MM.1S (cell line): ENCODE measurements at regions not wholly inside any gene's neighbourhood (a gene's known extent, or its start where the extent isn't known, plus 50 kb on each side); places are given as distances from the start of the nearest gene placed in this dataset.

ENCODE experiments used
- DNase-seq: peaks from one replicate; pipeline ENCODE4 v3.0.0-alpha.2; 2015
- H2AFZ ChIP-seq: fragments of 300-600 bp; sonication (generic); 2 replicates; pipeline ENCODE4 v1.6.0; 2016; ENCODE audit warnings: antibody characterized with exemption, low read length
- H3F3A ChIP-seq: fragments of 300-600 bp; sonication (generic); 2 replicates; pipeline ENCODE4 v1.6.1; 2016; ENCODE audit warnings: mild to moderate bottlenecking, antibody characterized with exemption, low read length, moderate library complexity, mixed read lengths; ENCODE audit not compliant: insufficient read depth
- H3K27ac ChIP-seq: fragments of 300-600 bp; sonication (generic); 2 replicates; pipeline ENCODE4 v1.5.1; 2016; ENCODE audit warnings: mild to moderate bottlenecking, low read length
- H3K27me3 ChIP-seq: fragments of 300-600 bp; sonication (generic); replicated peaks from 2 replicates; pipeline ENCODE4 v1.6.0; 2016; ENCODE audit warnings: low read length; ENCODE audit not compliant: insufficient read depth
- H3K36me3 ChIP-seq: fragments of 300-600 bp; sonication (generic); replicated peaks from 2 replicates; pipeline ENCODE4 v1.6.1; 2016; ENCODE audit warnings: mild to moderate bottlenecking, low read length, mixed read lengths; ENCODE audit not compliant: insufficient read depth
- H3K4me1 ChIP-seq: fragments of 300-600 bp; sonication (generic); 2 replicates; pipeline ENCODE4 v1.6.1; 2016; ENCODE audit warnings: low read length, mixed read lengths
- H3K4me2 ChIP-seq: fragments of 300-600 bp; sonication (generic); 2 replicates; pipeline ENCODE4 v1.6.0; 2016; ENCODE audit warnings: low read depth, low read length
- H3K4me3 ChIP-seq: fragments of 300-600 bp; sonication (generic); 2 replicates; pipeline ENCODE4 v1.5.1; 2016; ENCODE audit warnings: low read length, mixed read lengths
- H3K79me2 ChIP-seq: fragments of 300-600 bp; sonication (generic); 2 replicates; pipeline ENCODE4 v1.6.1; 2016; ENCODE audit warnings: mixed run types, low read length, mixed read lengths
- H3K9ac ChIP-seq: fragments of 300-600 bp; sonication (generic); 2 replicates; pipeline ENCODE4 v1.6.1; 2016; ENCODE audit warnings: low read length, mixed read lengths
- H3K9me2 ChIP-seq: fragments of 300-600 bp; sonication (generic); replicated peaks from 2 replicates; pipeline ENCODE4 v1.6.1; 2016; ENCODE audit warnings: mild to moderate bottlenecking, low read length, mixed read lengths; ENCODE audit not compliant: insufficient read depth
- H3K9me3 ChIP-seq: fragments of 300-600 bp; sonication (generic); replicated peaks from 2 replicates; pipeline ENCODE4 v1.6.1; 2016; ENCODE audit warnings: mild to moderate bottlenecking, low read length, mixed read lengths; ENCODE audit not compliant: insufficient read depth
- H4K20me1 ChIP-seq: fragments of 300-600 bp; sonication (generic); 2 replicates; pipeline ENCODE4 v1.6.1; 2016; ENCODE audit warnings: mild to moderate bottlenecking, low read length, moderate library complexity, mixed read lengths; ENCODE audit not compliant: insufficient read depth
- CTCF ChIP-seq: fragments of 300-600 bp; sonication (generic); IDR thresholded peaks from 2 replicates; pipeline ENCODE4 v1.5.1; 2016; ENCODE audit warnings: antibody characterized with exemption, low read length, mixed read lengths
- EZH2 ChIP-seq: fragments of 300-600 bp; sonication (generic); optimal IDR thresholded peaks from 2 replicates; pipeline ENCODE3; 2017; ENCODE audit warnings: low read depth, mild to moderate bottlenecking, antibody characterized with exemption, low read length, mixed read lengths
- EZH2phosphoT487 ChIP-seq: fragments of 300-600 bp; sonication (generic); IDR thresholded peaks from 2 replicates; pipeline ENCODE4 v1.6.1; 2018; ENCODE audit warnings: antibody characterized with exemption, low read length

DNA sequence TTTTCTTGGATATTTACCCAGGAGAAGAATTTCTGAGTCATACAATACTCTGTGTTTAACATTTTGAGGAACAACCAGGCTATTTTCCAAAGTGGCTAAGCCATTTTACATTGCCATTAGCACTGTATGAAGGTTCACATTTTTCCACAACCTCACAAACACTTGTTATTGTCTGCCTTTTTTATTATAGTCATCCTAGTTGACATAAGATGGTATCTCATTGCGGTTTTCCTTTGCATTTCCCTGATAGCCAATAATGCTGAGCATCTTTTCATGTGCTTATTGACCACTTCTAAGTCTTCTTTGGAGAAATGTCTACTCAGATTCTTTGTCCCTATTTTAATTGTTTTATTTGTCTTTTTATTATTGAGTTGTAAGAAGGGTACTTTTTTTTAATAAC is 107.4 kb upstream of the CES5A start:
- H3K4me3 ChIP-seq = no peak overlapping the region
- no peaks in the 10 kb centered on the region for H3K27me3 ChIP-seq
- H3K36me3 ChIP-seq = no peaks in the 10 kb centered on the region
- no peaks in the 10 kb centered on the region for H3K4me1 ChIP-seq
- H3K9me2 ChIP-seq = no peaks in the 10 kb centered on the region
- TF ChIP-seq CTCF (no peak), EZH2 (no peak), EZH2phosphoT487 (no peak)
- no peak overlapping the region for H3K4me2 ChIP-seq
- H3K27ac ChIP-seq = no peak overlapping the region
- no peak for DNase-seq
- no peak overlapping the region for H2AFZ ChIP-seq
- H3K9ac ChIP-seq = no peak overlapping the region
- H3K9me3 ChIP-seq = no peaks in the 10 kb centered on the region
- no peaks in the 10 kb centered on the region for H3K79me2 ChIP-seq
- H4K20me1 ChIP-seq = no peaks in the 10 kb centered on the region
- no peaks in the 10 kb centered on the region for H3F3A ChIP-seq

DNA sequence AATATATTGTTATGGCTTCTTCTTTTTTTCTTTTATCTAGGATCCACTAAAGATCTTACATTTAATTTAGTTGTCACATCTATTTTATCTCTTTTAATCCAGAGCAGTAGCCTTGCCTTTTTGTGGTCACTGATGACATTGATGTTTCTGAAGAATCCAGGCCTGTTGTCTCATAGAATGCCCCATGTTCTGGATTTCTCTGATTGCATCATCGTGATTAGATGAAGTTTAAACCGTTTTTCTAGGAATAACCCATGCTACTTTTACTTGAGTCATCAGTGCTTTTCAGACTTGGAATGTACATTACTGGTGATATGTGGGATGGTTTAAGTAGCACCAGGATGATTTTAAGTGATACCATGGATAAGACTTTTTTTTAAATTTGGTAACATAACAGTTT is 106.4 kb upstream of the CES5A start:
- Histone ChIP-seq H3K9ac (no peak overlapping the region), H3F3A (no peaks in the 10 kb centered on the region), H3K27ac (no peak overlapping the region), H4K20me1 (no peaks in the 10 kb centered on the region), H3K4me3 (no peak overlapping the region), H3K4me1 (no peaks in the 10 kb centered on the region), H3K4me2 (no peak overlapping the region), H3K36me3 (no peaks in the 10 kb centered on the region), H2AFZ (no peak overlapping the region), H3K9me2 (no peaks in the 10 kb centered on the region), H3K27me3 (no peaks in the 10 kb centered on the region), H3K79me2 (no peaks in the 10 kb centered on the region), H3K9me3 (no peaks in the 10 kb centered on the region)
- TF ChIP-seq EZH2 (no peak), EZH2phosphoT487 (no peak), CTCF (no peak)
- DNase-seq = no peak

- Histone ChIP-seq H3K27me3 (no peaks in the 10 kb centered on the region), H3K27ac (no peak overlapping the region), H4K20me1 (no peaks in the 10 kb centered on the region), H3K4me1 (no peaks in the 10 kb centered on the region), H3K9me3 (no peaks in the 10 kb centered on the region), H3K36me3 (no peaks in the 10 kb centered on the region), H3K4me3 (no peak overlapping the region), H3K9ac (no peak overlapping the region), H3K4me2 (no peak overlapping the region), H3K9me2 (no peaks in the 10 kb centered on the region), H2AFZ (no peak overlapping the region), H3K79me2 (no peaks in the 10 kb centered on the region), H3F3A (no peaks in the 10 kb centered on the region)
- no peak for DNase-seq
- no peak for TF ChIP-seq EZH2phosphoT487
- TF ChIP-seq EZH2 = no peak
- TF ChIP-seq CTCF = no peak
Observed at GRCh38 chr16:55976815-55977214, 101.6 kb upstream of the CES5A start.
